Adrenal gland (tissue), 5 donors: ENCODE measurements at regions not wholly inside any gene's neighbourhood (a gene's known extent, or its start where the extent isn't known, plus 50 kb on each side); places are given as distances from the start of the nearest gene placed in this dataset.

Experiments used
- CTCF ChIP-seq, 6 experiments: fragments of 450-650 bp in 4 of 6; fragments of 200-600 bp in 2 of 6; sonication (generic) in 1 of 6; IDR thresholded peaks; 1 replicate in 5 of 6; 2 replicates in 1 of 6; pipeline versions ENCODE4 v1.5.1 to v1.8.0; 2016 to 2021; ENCODE audit warnings: antibody characterized with exemption in 6 of 6, mild to moderate bottlenecking in 2 of 6, moderate library complexity in 1 of 6
- POLR2A ChIP-seq, 2 donors: fragments of 450-650 bp; IDR thresholded peaks; one replicate each; pipeline ENCODE4 v1.6.1; 2017; ENCODE audit warnings: antibody characterized with exemption in 2 of 2, mild to moderate bottlenecking in 2 of 2, moderate library complexity in 1 of 2
- donor health status: DM: no; HTN: no; CAD: no.

GRCh38 chr5:89421035-89421434 is 538.1 kb upstream of the MEF2C start:
- TF ChIP-seq CTCF (IDR thresholded peaks at IDR 0.05) (no peak), POLR2A (IDR thresholded peaks at IDR 0.05) (no peak)
